GM08714 (cell line): ENCODE measurements at regions not wholly inside any gene's neighbourhood (a gene's known extent, or its start where the extent isn't known, plus 50 kb on each side); places are given as distances from the start of the nearest gene placed in this dataset.

Experiments
- H3K4me3 ChIP-seq: fragments of 200-500 bp; sonication (Bioruptor generic); 2 replicates; pipeline ENCODE4 v1.5.1; 2014; ENCODE audit warnings: mild to moderate bottlenecking, low read length, inconsistent platforms
- ZNF274 ChIP-seq: IDR thresholded peaks from 2 replicates; pipeline ENCODE4 v1.6.1; 2012; ENCODE audit warnings: mild to moderate bottlenecking, low read depth, low read length

DNA sequence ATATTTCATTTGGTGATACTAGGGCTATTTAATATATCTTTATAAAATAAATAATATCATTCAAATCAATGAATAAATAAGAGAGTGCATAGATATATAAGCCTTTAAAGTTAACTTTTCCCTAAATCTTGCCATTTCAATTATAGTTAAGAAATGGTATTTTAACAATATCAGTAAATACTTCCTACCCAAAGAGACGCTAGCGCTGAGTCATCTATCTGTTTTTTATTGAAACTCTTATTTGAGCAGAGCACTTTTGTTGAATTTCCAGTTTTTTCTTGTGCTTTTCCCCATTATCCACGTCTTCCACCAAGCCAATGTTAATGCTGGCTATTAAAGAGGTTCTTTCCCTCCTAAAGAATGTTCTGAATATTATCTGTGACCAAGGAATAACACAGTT is 639.3 kb downstream of the DSC3 start:
- H3K4me3 ChIP-seq: no peak overlapping the region
- TF ChIP-seq ZNF274: no peak

DNA sequence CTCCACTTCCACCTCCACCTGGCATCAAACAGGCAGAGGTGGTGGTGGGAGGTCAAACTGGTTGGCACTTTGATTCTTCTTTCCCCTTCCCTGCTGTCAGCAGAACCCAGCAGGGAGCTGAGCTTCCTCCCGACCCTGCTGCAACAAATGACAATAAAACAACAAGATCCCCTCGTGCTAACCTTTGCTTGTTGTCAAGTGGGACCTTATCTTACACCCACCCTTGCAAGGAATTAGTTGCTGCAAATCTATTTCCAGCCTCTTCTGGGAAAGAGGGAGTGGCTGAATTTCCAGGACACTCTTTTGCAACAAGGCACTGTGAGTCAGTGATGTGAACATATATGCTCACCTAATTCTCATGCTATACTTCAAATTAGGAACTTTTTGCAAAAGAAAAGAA is 655.1 kb downstream of the DSC3 start:
- TF ChIP-seq ZNF274: no peak
- no peak overlapping the region for H3K4me3 ChIP-seq

DNA sequence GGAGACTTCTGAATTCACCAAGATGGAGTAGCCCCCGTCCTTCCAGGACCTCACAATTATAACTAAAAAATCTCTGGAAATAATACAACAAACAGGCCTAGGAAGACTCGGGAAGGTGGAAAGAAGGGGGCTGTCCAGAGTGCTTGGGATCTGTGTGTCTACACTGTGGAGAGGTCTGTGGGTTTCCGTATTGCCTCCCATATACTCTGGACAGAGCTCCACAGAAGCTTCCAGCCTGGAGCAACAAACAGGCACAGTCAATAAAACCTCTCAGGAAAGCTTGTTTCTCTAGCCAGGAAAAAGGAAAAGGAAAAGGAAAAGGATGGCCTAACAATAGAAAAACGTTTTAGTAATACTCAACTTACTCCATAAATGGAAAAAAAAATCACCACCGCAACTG is 655.9 kb downstream of the DSC3 start:
- no peak overlapping the region for H3K4me3 ChIP-seq
- no peak for TF ChIP-seq ZNF274

DNA sequence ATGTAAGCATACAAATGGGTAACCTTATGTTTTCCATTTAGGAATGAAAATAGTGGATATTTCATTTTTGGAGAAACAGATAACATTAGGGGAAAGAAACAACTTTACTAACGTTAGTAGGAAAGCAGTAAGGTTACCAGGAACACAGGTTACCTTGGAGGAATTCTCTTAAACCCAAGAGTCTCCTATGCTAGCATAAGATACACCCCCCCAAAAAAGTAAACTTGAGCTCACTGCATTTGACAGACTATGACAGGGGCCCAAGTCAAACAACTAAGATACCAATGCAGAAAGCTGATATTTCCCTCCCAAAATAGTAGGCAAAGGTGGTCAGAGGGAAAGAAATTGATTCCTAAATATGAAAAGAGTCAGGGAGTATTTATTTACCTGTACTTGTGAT is 656.9 kb downstream of the DSC3 start:
- H3K4me3 ChIP-seq: no peak overlapping the region
- TF ChIP-seq ZNF274: no peak

DNA sequence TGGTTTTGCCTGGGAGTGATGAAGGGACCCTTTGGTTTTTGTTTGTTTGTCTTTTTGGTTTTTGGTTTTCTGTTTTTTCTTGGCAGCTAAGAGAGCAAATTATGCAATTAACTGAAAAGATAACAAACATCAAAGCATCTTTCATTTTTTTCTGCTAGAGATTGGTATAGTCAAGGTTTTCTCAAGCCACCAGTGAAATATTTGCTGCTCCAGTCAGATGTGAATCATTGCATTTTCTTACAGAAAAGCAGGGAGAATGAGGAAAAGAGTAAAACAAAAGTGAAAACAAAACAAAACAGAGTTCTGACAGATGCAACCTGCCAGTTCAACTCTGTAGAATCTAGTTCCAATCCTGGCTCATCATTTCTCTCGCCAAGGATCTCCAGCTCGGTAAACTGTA is 660.7 kb downstream of the DSC3 start:
- H3K4me3 ChIP-seq: no peak overlapping the region
- TF ChIP-seq ZNF274: no peak

DNA sequence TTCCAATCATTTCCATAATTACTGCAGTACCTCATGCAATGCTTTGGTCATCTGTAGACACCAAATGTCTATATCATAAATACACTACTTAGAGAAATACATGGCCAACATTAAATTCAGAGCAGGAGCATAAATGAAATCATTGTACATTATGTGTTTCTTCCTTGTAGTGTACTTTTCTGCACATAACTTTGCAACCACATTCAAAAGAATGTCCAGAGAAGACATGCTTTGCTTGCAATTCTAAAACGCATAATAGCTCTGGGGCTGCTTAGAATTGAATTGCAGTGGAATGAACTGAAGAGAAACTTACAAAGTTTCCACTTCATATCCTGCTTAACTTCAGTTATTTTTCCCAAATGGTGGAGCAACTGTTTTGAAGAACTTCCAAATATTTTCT is 664.4 kb downstream of the DSC3 start:
- H3K4me3 ChIP-seq: no peak overlapping the region
- TF ChIP-seq ZNF274: no peak

DNA sequence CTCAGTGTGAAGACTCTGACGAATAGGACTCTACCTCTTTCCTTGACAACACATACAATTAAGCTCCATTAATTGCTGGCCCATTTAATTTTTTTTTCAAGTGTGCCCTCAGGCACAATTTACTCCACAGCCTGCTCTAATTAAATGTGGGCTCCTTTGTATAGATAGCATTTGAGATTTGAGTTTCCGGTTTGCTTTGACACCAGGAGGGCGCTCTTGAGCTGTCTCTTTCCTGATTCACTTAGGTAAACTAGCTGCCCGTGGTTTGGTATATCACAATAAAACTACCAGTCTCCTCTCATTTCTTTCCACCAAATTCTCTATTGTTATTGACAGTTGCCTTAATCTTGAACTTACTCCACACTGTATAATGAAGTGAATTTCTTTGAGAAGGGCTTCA is 666.0 kb downstream of the DSC3 start:
- no peak overlapping the region for H3K4me3 ChIP-seq
- TF ChIP-seq ZNF274: no peak

DNA sequence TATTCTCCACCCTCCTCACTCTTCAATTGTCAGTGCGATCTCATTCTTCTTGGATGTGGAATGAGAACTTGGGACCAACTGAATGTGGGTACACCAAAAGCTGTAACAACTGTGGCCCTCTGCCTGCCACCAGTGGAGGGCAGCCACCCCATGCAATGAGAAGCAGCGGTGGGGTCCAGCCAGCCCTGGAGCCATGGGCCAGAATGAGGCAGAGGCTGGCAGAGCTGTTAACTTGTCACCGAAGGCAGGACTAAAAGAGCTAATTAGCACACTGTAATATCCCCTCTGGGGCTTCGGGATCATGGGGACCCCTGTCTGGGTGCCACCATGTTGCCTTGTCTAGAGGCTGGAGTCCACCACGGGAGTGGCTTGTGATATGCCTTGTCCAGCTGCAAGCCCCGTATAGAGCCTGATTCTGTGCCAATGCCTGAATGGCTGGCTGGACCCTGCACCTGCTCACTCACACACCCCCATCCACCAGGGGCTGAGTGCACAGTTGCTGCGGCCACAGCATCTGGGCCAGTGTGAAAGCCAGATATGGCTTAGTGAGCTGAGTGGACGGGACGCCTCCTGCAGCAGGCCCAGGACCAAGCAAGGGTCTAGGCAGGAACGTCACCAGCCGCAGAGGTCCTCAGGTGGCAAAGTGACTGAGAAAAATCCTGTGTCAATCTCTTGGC is 680.5 kb downstream of the DSC3 start:
- H3K4me3 ChIP-seq: no peak overlapping the region
- no peak for TF ChIP-seq ZNF274

DNA sequence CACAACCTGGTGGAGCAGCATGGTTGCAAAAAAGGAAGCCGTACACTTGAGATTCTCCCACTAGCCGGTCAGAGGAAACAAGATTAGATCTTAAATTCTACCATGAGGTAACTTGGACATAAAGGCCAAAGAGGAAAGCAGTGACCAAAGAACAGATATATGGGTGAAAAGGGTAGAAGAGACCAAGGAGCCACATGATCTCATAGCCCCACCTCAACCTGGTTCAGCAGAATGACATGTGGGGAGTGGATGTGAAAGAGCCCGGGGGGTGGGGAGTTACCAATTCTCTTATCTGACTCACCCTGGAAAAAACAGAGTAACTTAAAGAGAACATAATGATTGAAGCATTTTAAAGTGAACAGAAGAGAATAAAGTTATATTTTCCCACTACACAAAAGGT is 683.0 kb downstream of the DSC3 start:
- H3K4me3 ChIP-seq: no peak overlapping the region
- TF ChIP-seq ZNF274: no peak

DNA sequence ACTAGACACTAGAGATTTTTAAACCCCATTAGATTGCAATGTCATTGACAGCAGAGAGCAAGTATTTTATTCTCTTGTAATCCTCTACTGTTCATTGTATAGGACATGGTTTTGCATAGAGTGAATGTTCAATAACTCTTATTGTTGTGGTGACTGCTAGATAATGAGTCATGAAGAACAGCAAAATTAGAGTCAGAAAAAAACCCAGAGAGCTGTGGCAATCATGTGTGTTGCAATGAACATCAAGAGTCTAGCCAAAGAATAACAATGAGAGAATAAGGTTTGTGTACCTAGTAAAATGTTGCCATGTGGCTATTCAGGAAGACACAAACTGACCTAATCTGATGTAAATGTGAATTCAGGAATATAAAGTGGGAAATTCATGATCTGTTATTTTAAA is 684.0 kb downstream of the DSC3 start:
- H3K4me3 ChIP-seq: no peak overlapping the region
- no peak for TF ChIP-seq ZNF274

DNA sequence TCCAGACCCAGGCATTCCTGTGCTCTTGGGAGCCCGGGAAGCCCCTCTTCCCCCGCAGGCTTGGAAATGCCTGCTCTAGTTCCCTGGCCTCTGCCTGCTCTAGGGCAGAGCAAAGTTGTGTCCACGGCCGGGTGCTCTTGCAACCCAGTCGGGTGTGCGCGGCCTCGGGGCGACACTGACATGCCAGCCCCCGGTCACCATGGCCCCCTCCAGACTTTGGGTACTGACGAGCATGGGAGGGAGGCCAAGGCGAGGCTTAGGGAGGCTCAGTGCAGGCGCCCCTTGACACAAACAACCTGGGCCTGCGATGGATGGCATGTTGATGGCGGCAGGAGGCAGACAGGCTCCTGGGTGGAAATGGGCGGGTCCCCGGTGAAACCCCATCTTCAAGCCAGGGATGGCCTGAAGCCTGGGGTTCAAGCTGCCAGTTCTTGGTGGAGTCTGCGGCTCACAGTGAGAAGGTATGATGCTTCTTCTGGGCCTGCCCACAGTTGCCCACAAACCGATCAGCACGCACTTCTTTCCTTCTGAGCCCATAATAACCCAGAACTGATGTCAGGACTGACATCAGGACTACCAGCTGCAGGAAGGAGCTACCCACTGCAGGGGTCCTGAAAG is 689.9 kb downstream of the DSC3 start:
- no peak overlapping the region for H3K4me3 ChIP-seq
- no peak for TF ChIP-seq ZNF274

DNA sequence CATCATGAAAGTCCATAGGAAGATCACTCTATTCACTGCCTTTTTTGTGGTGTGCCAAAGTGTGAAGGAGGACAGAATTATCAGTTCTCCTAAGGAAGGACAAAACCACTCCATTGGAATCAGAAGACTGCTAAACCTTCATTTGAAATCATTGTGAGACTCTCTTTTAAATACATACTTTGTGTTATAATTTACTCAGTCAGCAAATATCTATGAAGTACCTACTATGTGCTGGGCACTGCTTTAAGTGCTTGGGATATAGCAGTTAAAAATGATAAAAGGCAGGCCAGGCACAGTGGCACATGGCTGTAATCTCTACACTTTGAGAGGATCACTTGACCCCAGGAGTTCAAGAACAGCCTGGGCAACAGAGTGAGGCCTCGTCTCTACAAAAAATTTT is 692.3 kb downstream of the DSC3 start:
- no peak overlapping the region for H3K4me3 ChIP-seq
- TF ChIP-seq ZNF274: no peak

DNA sequence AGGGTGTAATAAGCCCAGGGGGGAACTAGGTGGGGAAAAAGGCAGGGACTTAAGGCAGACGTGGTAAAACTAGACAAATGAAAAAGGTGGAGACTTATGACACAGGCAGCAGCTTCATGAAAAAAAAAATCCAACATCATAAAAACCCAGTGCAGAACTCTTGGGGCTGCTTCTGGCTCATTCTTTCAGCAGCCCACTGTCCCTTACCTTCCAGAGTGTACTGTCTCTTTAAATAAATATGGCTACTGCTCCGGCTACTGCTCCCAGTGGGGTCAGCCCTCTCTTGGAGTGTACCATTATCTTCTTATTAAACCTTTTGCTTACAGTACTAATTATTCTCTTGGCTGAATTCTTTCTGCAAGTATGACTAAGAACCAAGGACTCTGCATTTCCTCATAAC is 699.5 kb downstream of the DSC3 start:
- TF ChIP-seq ZNF274: no peak
- H3K4me3 ChIP-seq: no peak overlapping the region

DNA sequence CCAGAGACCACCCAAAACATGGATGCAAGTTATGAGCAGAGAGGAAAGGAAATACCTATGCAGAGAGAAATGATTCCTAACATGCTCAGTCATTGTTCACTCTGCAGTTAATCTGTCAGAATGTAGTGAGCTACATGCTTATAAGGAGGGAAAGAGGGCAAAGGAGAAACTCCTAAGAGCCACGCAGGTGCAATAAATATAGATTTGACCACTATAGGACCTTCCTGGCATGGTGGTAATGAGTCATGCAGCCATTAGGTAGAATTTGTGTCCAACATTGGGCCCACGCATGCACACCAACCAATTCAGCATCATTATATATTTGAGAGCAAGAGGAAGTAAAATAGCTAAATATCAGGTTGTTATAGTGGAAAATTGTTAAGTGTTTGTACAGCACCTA is 699.9 kb downstream of the DSC3 start:
- H3K4me3 ChIP-seq: no peak overlapping the region
- TF ChIP-seq ZNF274: no peak

DNA sequence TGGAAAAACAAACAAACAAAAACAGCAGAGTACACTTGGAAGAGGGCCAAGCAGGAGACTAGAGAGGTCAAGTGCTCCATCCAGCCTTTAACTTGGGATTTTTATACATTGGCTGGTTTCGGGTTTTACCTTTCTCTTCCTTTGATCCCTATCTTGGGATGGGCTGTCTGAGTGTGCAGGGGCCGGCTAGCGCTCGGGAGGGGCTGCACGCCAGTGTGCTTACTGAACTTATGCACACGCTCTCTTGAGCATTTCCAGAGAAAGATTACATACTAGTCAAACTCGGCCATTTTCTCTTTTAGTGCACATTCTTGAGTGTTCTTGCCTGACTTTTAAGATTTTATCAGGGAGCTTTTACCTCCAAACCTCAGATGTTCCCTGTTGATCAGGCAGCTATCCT is 707.8 kb downstream of the DSC3 start:
- H3K4me3 ChIP-seq: no peak overlapping the region
- no peak for TF ChIP-seq ZNF274

DNA sequence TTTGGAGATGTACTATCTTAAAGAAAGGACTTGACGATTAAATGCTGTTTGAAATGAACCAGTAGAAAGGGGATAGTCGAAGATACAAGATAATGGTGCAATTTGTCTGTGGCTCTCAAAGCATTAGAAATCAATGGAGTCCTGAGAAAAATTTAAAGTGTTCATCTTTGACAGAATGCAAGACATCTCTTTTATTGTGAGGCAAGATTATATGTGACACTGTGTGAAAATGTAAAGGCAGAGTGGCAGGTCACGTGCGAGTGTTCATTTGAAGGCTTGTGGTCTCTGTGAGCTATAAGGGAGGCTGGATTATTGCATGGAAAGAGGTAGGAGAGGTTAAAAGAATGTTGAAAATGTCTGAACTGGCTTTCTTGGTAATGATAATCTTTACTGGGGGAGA is 709.2 kb downstream of the DSC3 start:
- no peak overlapping the region for H3K4me3 ChIP-seq
- no peak for TF ChIP-seq ZNF274
